ENCODE measurements at regions not wholly inside any gene's neighbourhood (a gene's known extent, or its start where the extent isn't known, plus 50 kb on each side); places are given as distances from the start of the nearest gene placed in this dataset.

DNA sequence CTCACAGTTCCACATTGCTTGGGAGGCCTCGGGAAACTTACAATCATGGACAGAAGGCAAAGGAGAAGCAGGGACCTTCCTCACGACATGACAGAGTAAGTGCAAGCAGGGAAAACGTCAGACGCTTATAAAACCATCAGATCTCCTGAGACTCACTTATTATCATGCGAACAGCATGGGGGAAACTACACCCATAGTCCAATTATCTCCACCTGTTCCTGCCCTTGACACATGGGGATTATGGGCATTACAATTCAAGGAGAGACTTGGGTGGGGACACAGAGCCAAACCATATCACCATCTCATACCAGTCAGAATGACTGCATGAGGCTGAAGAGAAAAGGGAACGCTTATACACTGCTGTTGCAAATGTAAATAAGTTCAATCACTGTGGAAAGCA is 1066.9 kb upstream of the PCDH7 start:
- no peak for TF ChIP-seq CTCF (IDR thresholded peaks at IDR 0.05)
- no peak for TF ChIP-seq POLR2AphosphoS5 (IDR thresholded peaks at IDR 0.05)
- no peak for TF ChIP-seq EP300 (IDR thresholded peaks at IDR 0.05; ENCODE audit: low read depth)
- TF ChIP-seq POLR2A (IDR thresholded peaks at IDR 0.05), result no peak
